Anterior cingulate cortex (tissue), 58 donors: ENCODE measurements at regions not wholly inside any gene's neighbourhood (a gene's known extent, or its start where the extent isn't known, plus 50 kb on each side); places are given as distances from the start of the nearest gene placed in this dataset.
"Not testable (repeated sequence)": the region's sequence is repeated elsewhere in the genome, so short reads cannot be mapped to it uniquely, and the experiment has no call there.

ENCODE experiments used
- DNase-seq, 58 donors: peaks; one replicate each; lab custom pipeline; 2025; lab: John Stamatoyannopoulos, UW

GRCh38 chr7:115654384-115655214 lies 376.0 kb downstream of the TFEC start:
- no peak for DNase-seq

GRCh38 chr7:115649429-115649828 lies 381.1 kb downstream of the TFEC start:
- no peak for DNase-seq

- DNase-seq = no peak
These were observed 382.9 kb downstream of the TFEC start for GRCh38 chr7:115647712-115648111.

GRCh38 chr7:115642194-115642593 lies 388.4 kb downstream of the TFEC start:
- DNase-seq = no peak

GRCh38 chr7:115638853-115639252 lies 391.7 kb downstream of the TFEC start:
- no peak for DNase-seq

GRCh38 chr7:115637128-115637527 lies 393.4 kb downstream of the TFEC start:
- DNase-seq = no peak

- no peak for DNase-seq
These were observed 394.7 kb downstream of the TFEC start for GRCh38 chr7:115635876-115636275.

- no peak for DNase-seq
These were observed 395.2 kb downstream of the TFEC start for GRCh38 chr7:115635376-115635775.

GRCh38 chr7:115634633-115635032 lies 395.9 kb downstream of the TFEC start:
- no peak for DNase-seq

- DNase-seq = no peak
These were observed 397.9 kb downstream of the TFEC start for GRCh38 chr7:115632636-115633035.

GRCh38 chr7:115631782-115632181 lies 398.8 kb downstream of the TFEC start:
- no peak for DNase-seq

GRCh38 chr7:115630049-115630448 lies 400.5 kb downstream of the TFEC start:
- no peak for DNase-seq

GRCh38 chr7:115618676-115619075 lies 411.9 kb downstream of the TFEC start:
- DNase-seq = no peak

GRCh38 chr7:115613836-115614235 lies 416.7 kb downstream of the TFEC start:
- DNase-seq = no peak

GRCh38 chr7:115603416-115603815 lies 427.1 kb downstream of the TFEC start:
- DNase-seq = no peak

GRCh38 chr7:115600207-115600606 lies 430.4 kb downstream of the TFEC start:
- DNase-seq = no peak

- not testable (repeated sequence) for DNase-seq
These were observed 431.4 kb downstream of the TFEC start for GRCh38 chr7:115599184-115599583.

GRCh38 chr7:115597220-115597619 lies 433.3 kb downstream of the TFEC start:
- not testable (repeated sequence) for DNase-seq

- DNase-seq = no peak
These were observed 437.5 kb downstream of the TFEC start for GRCh38 chr7:115593111-115593510.

GRCh38 chr7:115585015-115585718 lies 445.4 kb downstream of the TFEC start:
- no peak for DNase-seq

- DNase-seq = no peak
These were observed 447.6 kb downstream of the TFEC start for GRCh38 chr7:115582956-115583355.

- no peak for DNase-seq
These were observed 452.0 kb downstream of the TFEC start for GRCh38 chr7:115578576-115578975.
